PC-3 (cell line): ENCODE measurements at regions not wholly inside any gene's neighbourhood (a gene's known extent, or its start where the extent isn't known, plus 50 kb on each side); places are given as distances from the start of the nearest gene placed in this dataset.

Experiments
- ATAC-seq: fragments of 200-7000 bp; cut with Tn5 transposase; 2 replicates; pipeline ENCODE4 v1.9.1; 2020; ENCODE audit warnings: mild to moderate bottlenecking, moderate library complexity
- BruUV-seq: library from RNA; stranded (reverse); fragments of 400-500 nt; replicated peaks from 2 replicates; lab custom pipeline; 2021; lab: Mats Ljungman, UMichigan
- CTCF ChIA-PET: fragments of 300-600 bp; sonication (Branson Sonifier 250); formaldehyde crosslinking; loops from one replicate; lab custom pipeline; 2022; ENCODE audit warnings: antibody characterized with exemption; lab: Charles Lee
- POLR2A ChIA-PET: fragments of 300-600 bp; sonication (Branson Sonifier 250); formaldehyde crosslinking; loops from one replicate; lab custom pipeline; 2022; ENCODE audit warnings: antibody characterized with exemption; ENCODE audit not compliant: unreplicated experiment; lab: Charles Lee
- DNase-seq: peaks from one replicate; pipeline ENCODE4 v3.0.0-alpha.2; 2015
- H2AFZ ChIP-seq: fragments of 300-600 bp; sonication (generic); 2 replicates; pipeline ENCODE4 v1.6.0; 2016; ENCODE audit warnings: antibody characterized with exemption, low read length
- H3F3A ChIP-seq: fragments of 300-600 bp; sonication (generic); one replicate; pipeline ENCODE4 v1.6.0; 2017; ENCODE audit warnings: antibody characterized with exemption, low read length, control low read depth, mild to moderate bottlenecking; ENCODE audit not compliant: unreplicated experiment
- H3K27ac ChIP-seq: fragments of 300-600 bp; sonication (generic); 2 replicates; pipeline ENCODE4 v1.5.1; 2016; ENCODE audit warnings: mild to moderate bottlenecking, low read length
- H3K27me3 ChIP-seq: fragments of 300-600 bp; sonication (generic); 2 replicates; pipeline ENCODE4 v1.6.1; 2016; ENCODE audit warnings: low read length, mixed read lengths
- H3K36me3 ChIP-seq: fragments of 300-600 bp; sonication (generic); 2 replicates; pipeline ENCODE4 v1.6.1; 2016; ENCODE audit warnings: low read depth, mixed run types, low read length, mixed read lengths
- H3K4me1 ChIP-seq: fragments of 300-600 bp; sonication (generic); 2 replicates; pipeline ENCODE4 v1.5.1; 2016; ENCODE audit warnings: low read length; ENCODE audit not compliant: insufficient read depth
- H3K4me2 ChIP-seq: fragments of 300-600 bp; sonication (generic); 2 replicates; pipeline ENCODE4 v1.6.0; 2016; ENCODE audit warnings: low read length
- H3K4me3 ChIP-seq: fragments of 300-600 bp; sonication (generic); 2 replicates; pipeline ENCODE4 v1.5.1; 2016; ENCODE audit warnings: mild to moderate bottlenecking, low read length, mixed read lengths
- H3K79me2 ChIP-seq: fragments of 300-600 bp; sonication (generic); 2 replicates; pipeline ENCODE4 v1.6.1; 2017; ENCODE audit warnings: low read length, mixed read lengths
- H3K9ac ChIP-seq: fragments of 300-600 bp; sonication (generic); 2 replicates; pipeline ENCODE4 v1.6.0; 2016; ENCODE audit warnings: mild to moderate bottlenecking, low read length
- H3K9me2 ChIP-seq: fragments of 300-600 bp; sonication (generic); replicated peaks from 2 replicates; pipeline ENCODE4 v1.6.1; 2016; ENCODE audit warnings: mixed run types, low read length, mixed read lengths
- H3K9me3 ChIP-seq: fragments of 300-600 bp; sonication (generic); 2 replicates; pipeline ENCODE4 v1.6.1; 2016; ENCODE audit warnings: low read length, mixed read lengths
- H4K20me1 ChIP-seq: fragments of 300-600 bp; sonication (generic); 2 replicates; pipeline ENCODE4 v1.6.1; 2016; ENCODE audit warnings: low read length, mixed read lengths
- CTCF ChIP-seq: fragments of 300-600 bp; sonication (generic); conservative IDR thresholded peaks from 2 replicates; pipeline ENCODE4 v1.5.1; 2017; ENCODE audit warnings: antibody characterized with exemption, low read depth, mild to moderate bottlenecking, low read length
- EZH2 ChIP-seq: fragments of 300-600 bp; sonication (generic); IDR thresholded peaks from one replicate; pipeline ENCODE4 v1.6.1; 2017; ENCODE audit warnings: antibody characterized with exemption, mild to moderate bottlenecking, low read length; ENCODE audit not compliant: unreplicated experiment
- EZH2phosphoT487 ChIP-seq: fragments of 300-600 bp; sonication (generic); IDR thresholded peaks from 2 replicates; pipeline ENCODE4 v1.6.1; 2018; ENCODE audit warnings: mild to moderate bottlenecking, antibody characterized with exemption, low read length, borderline replicate concordance
- intact Hi-C: fragments of 100-400 bp; cut with micrococcal nuclease; formaldehyde crosslinking; loops from 2 replicates; pipeline ENCODE4 v1.9.0; 2023

GRCh38 chr3:159480046-159480445 lies 508.6 kb upstream of the IL12A start:
- ChIA-PET CTCF (no interaction called here), POLR2A (no interaction called here)
- H3K9me2 ChIP-seq, result no peaks in the 10 kb centered on the region
- ATAC-seq (no peak), DNase-seq (no peak)
- peaks cover 20% of the 10 kb centered on the region for H3K27me3 ChIP-seq
- H3K9me3 ChIP-seq, result no peaks in the 10 kb centered on the region
- no peak overlapping the region for H3K27ac ChIP-seq
- TF ChIP-seq CTCF (no peak), EZH2phosphoT487 (no peak), EZH2 (no peak)
- H4K20me1 ChIP-seq, result no peaks in the 10 kb centered on the region
- no peak overlapping the region for H3K4me2 ChIP-seq
- H3K79me2 ChIP-seq, result no peaks in the 10 kb centered on the region
- no TSS peak for BruUV-seq
- H3K9ac ChIP-seq, result no peak overlapping the region
- H3K4me1 ChIP-seq, result no peaks in the 10 kb centered on the region
- no peak overlapping the region for H3K4me3 ChIP-seq
- no peak overlapping the region for H2AFZ ChIP-seq
- H3F3A ChIP-seq, result no peaks in the 10 kb centered on the region
- H3K36me3 ChIP-seq, result no peaks in the 10 kb centered on the region
- intact Hi-C loops, result no loop called here

- no peaks in the 10 kb centered on the region for H3K36me3 ChIP-seq
- no peak overlapping the region for H3K4me2 ChIP-seq
- no peaks in the 10 kb centered on the region for H4K20me1 ChIP-seq
- ChIA-PET POLR2A (no interaction called here), CTCF (no interaction called here)
- no peak overlapping the region for H2AFZ ChIP-seq
- H3K4me3 ChIP-seq, result no peak overlapping the region
- TF ChIP-seq EZH2phosphoT487 (no peak), EZH2 (no peak), CTCF (no peak)
- H3F3A ChIP-seq, result no peaks in the 10 kb centered on the region
- intact Hi-C loops, result no loop called here
- DNase-seq, result peak; percentile 11
- no peaks in the 10 kb centered on the region for H3K4me1 ChIP-seq
- ATAC-seq, result no peak
- H3K79me2 ChIP-seq, result no peaks in the 10 kb centered on the region
- H3K9me3 ChIP-seq, result no peaks in the 10 kb centered on the region
- peaks cover 20% of the 10 kb centered on the region for H3K27me3 ChIP-seq
- BruUV-seq, result no TSS peak
- H3K27ac ChIP-seq, result no peak overlapping the region
- H3K9ac ChIP-seq, result no peak overlapping the region
- no peaks in the 10 kb centered on the region for H3K9me2 ChIP-seq
Observed at GRCh38 chr3:159482241-159482993, 506.2 kb upstream of the IL12A start.

GRCh38 chr3:159482994-159483367 lies 505.7 kb upstream of the IL12A start:
- CTCF ChIA-PET, result no interaction called here
- Histone ChIP-seq H3K9me3 (no peaks in the 10 kb centered on the region), H3F3A (no peaks in the 10 kb centered on the region), H3K9me2 (no peaks in the 10 kb centered on the region), H3K4me3 (no peak overlapping the region), H3K79me2 (no peaks in the 10 kb centered on the region), H3K27ac (no peak overlapping the region), H4K20me1 (no peaks in the 10 kb centered on the region), H2AFZ (no peak overlapping the region), H3K9ac (no peak overlapping the region), H3K36me3 (no peaks in the 10 kb centered on the region), H3K27me3 (peaks cover 20% of the 10 kb centered on the region), H3K4me1 (no peaks in the 10 kb centered on the region), H3K4me2 (no peak overlapping the region)
- ATAC-seq (no peak), DNase-seq (no peak)
- intact Hi-C loops, result no loop called here
- POLR2A ChIA-PET, result no interaction called here
- BruUV-seq, result no TSS peak
- TF ChIP-seq EZH2 (no peak), EZH2phosphoT487 (no peak), CTCF (no peak)
